NT2/D1 (cell line): ENCODE measurements at regions not wholly inside any gene's neighbourhood (a gene's known extent, or its start where the extent isn't known, plus 50 kb on each side); places are given as distances from the start of the nearest gene placed in this dataset.

Experiments
- DNase-seq: peaks from one replicate; pipeline ENCODE4 v3.0.0-alpha.2; 2011; ENCODE audit warnings: low read depth, low spot score
- H3K27me3 ChIP-seq: 2 replicates; pipeline ENCODE4 v1.6.0; 2011; ENCODE audit warnings: mild to moderate bottlenecking; ENCODE audit not compliant: insufficient read length, insufficient read depth
- H3K36me3 ChIP-seq: 2 replicates; pipeline ENCODE4 v1.6.1; 2011; ENCODE audit warnings: mild to moderate bottlenecking, low read length, mixed read lengths; ENCODE audit not compliant: insufficient read depth, insufficient read length
- H3K4me1 ChIP-seq: 2 replicates; pipeline ENCODE4 v1.5.1; 2011; ENCODE audit not compliant: insufficient read depth, insufficient read length
- H3K4me3 ChIP-seq: 2 replicates; pipeline ENCODE4 v1.5.1; 2011; ENCODE audit warnings: low read depth; ENCODE audit not compliant: insufficient read length
- H3K9ac ChIP-seq: 2 replicates; pipeline ENCODE4 v1.6.0; 2011; ENCODE audit warnings: low read depth; ENCODE audit not compliant: insufficient read length
- H3K9me3 ChIP-seq: 2 replicates; pipeline ENCODE4 v1.5.1; 2011; ENCODE audit warnings: mild to moderate bottlenecking, low read length; ENCODE audit not compliant: insufficient read depth
- SUZ12 ChIP-seq: IDR thresholded peaks from 2 replicates; pipeline ENCODE4 v1.6.1; 2011; ENCODE audit not compliant: insufficient read length, insufficient read depth; ENCODE audit errors: extremely low read depth
- YY1 ChIP-seq: IDR thresholded peaks from 2 replicates; pipeline ENCODE4 v1.6.1; 2011; ENCODE audit not compliant: insufficient read length, insufficient read depth
- ZNF274 ChIP-seq: IDR thresholded peaks from 2 replicates; pipeline ENCODE4 v1.6.1; 2011; ENCODE audit warnings: mild to moderate bottlenecking, low read depth, low read length

- H3K9ac ChIP-seq, result no peak overlapping the region
- TF ChIP-seq ZNF274 (no peak), YY1 (no peak), SUZ12 (no peak)
- no peaks in the 10 kb centered on the region for H3K27me3 ChIP-seq
- no peak overlapping the region for H3K4me3 ChIP-seq
- no peaks in the 10 kb centered on the region for H3K9me3 ChIP-seq
- H3K36me3 ChIP-seq, result no peaks in the 10 kb centered on the region
- H3K4me1 ChIP-seq, result peaks cover 3% of the 10 kb centered on the region
- no peak for DNase-seq
These were observed 82.2 kb upstream of the IL12B start for GRCh38 chr5:159412284-159413046.

GRCh38 chr5:159414021-159414420 is 83.7 kb upstream of the IL12B start:
- H3K36me3 ChIP-seq, result no peaks in the 10 kb centered on the region
- H3K4me1 ChIP-seq, result peaks cover 3% of the 10 kb centered on the region
- no peak for DNase-seq

GRCh38 chr5:159415301-159415937 is 85.1 kb upstream of the IL12B start:
- H3K9ac ChIP-seq, result no peak overlapping the region
- no peaks in the 10 kb centered on the region for H3K27me3 ChIP-seq
- H3K9me3 ChIP-seq, result no peaks in the 10 kb centered on the region
- no peaks in the 10 kb centered on the region for H3K36me3 ChIP-seq
- H3K4me3 ChIP-seq, result no peak overlapping the region
- TF ChIP-seq SUZ12 (no peak), YY1 (no peak), ZNF274 (no peak)
- H3K4me1 ChIP-seq, result peaks cover 3% of the 10 kb centered on the region
- no peak for DNase-seq

More at GRCh38 chr5:159414021-159414420, 83.7 kb upstream of the IL12B start:
- no peak overlapping the region for H3K9ac ChIP-seq
- H3K9me3 ChIP-seq, result no peaks in the 10 kb centered on the region
- TF ChIP-seq SUZ12 (no peak), ZNF274 (no peak)
- H3K4me3 ChIP-seq, result no peak overlapping the region
- H3K27me3 ChIP-seq, result no peaks in the 10 kb centered on the region

- no peak for TF ChIP-seq SUZ12
- TF ChIP-seq YY1, result no peak
- TF ChIP-seq ZNF274, result no peak
- Histone ChIP-seq H3K4me3 (no peak overlapping the region), H3K9ac (no peak overlapping the region), H3K9me3 (no peaks in the 10 kb centered on the region), H3K4me1 (peaks cover 3% of the 10 kb centered on the region), H3K36me3 (no peaks in the 10 kb centered on the region), H3K27me3 (no peaks in the 10 kb centered on the region)
- no peak for DNase-seq
These were observed 86.2 kb upstream of the IL12B start for GRCh38 chr5:159416438-159416837.

- Histone ChIP-seq H3K9me3 (no peaks in the 10 kb centered on the region), H3K36me3 (no peaks in the 10 kb centered on the region), H3K9ac (no peak overlapping the region), H3K4me3 (no peak overlapping the region), H3K4me1 (peaks cover 3% of the 10 kb centered on the region), H3K27me3 (no peaks in the 10 kb centered on the region)
- TF ChIP-seq SUZ12, result no peak
- TF ChIP-seq YY1, result no peak
- no peak for TF ChIP-seq ZNF274
- no peak for DNase-seq
These were observed 86.9 kb upstream of the IL12B start for GRCh38 chr5:159417170-159417569.

- peaks cover 3% of the 10 kb centered on the region for H3K4me1 ChIP-seq
- H3K27me3 ChIP-seq, result no peaks in the 10 kb centered on the region
- TF ChIP-seq ZNF274, result no peak
- TF ChIP-seq YY1, result no peak
- no peak for TF ChIP-seq SUZ12
- H3K4me3 ChIP-seq, result no peak overlapping the region
- no peak overlapping the region for H3K9ac ChIP-seq
- H3K36me3 ChIP-seq, result no peaks in the 10 kb centered on the region
- DNase-seq, result no peak
- H3K9me3 ChIP-seq, result no peaks in the 10 kb centered on the region
These were observed 89.3 kb upstream of the IL12B start for GRCh38 chr5:159419576-159419975.

- Histone ChIP-seq H3K36me3 (no peaks in the 10 kb centered on the region), H3K9me3 (no peaks in the 10 kb centered on the region), H3K27me3 (no peaks in the 10 kb centered on the region), H3K9ac (no peak overlapping the region), H3K4me1 (no peaks in the 10 kb centered on the region), H3K4me3 (no peak overlapping the region)
- TF ChIP-seq ZNF274 (no peak), YY1 (no peak), SUZ12 (no peak)
- no peak for DNase-seq
These were observed 90.7 kb upstream of the IL12B start for GRCh38 chr5:159420940-159421339.
